ENCODE measurements at regions not wholly inside any gene's neighbourhood (a gene's known extent, or its start where the extent isn't known, plus 50 kb on each side); places are given as distances from the start of the nearest gene placed in this dataset.

- TF ChIP-seq CHD7 (IDR thresholded peaks at IDR 0.05; ENCODE audit: insufficient replicate concordance, low read length) (no peak), NRF1 (IDR thresholded peaks at IDR 0.05; ENCODE audit: low read depth, low read length) (no peak), POLR2A (IDR thresholded peaks at IDR 0.05; ENCODE audit: control extremely low read depth in 1 of 2, low read depth in 2 of 2, low read length in 2 of 2) (no peak), EZH2 (IDR thresholded peaks at IDR 0.05; ENCODE audit: low read depth, low read length, severe bottlenecking) (no peak), TCF12 (IDR thresholded peaks at IDR 0.05; ENCODE audit: low read depth, low read length) (no peak), TAF1 (IDR thresholded peaks at IDR 0.05; ENCODE audit: low read depth, low read length) (no peak), RNF2 (IDR thresholded peaks at IDR 0.05; ENCODE audit: borderline replicate concordance, low read depth, low read length, missing control alignments, poor library complexity, severe bottlenecking) (no peak), CHD2 (IDR thresholded peaks at IDR 0.05; ENCODE audit: low read length) (no peak), RAD21 (IDR thresholded peaks at IDR 0.05 in 1 of 2, conservative IDR thresholded peaks at IDR 0.05 in 1 of 2; ENCODE audit: low read depth in 2 of 2, low read length in 2 of 2) (no peak), CREB1 (IDR thresholded peaks at IDR 0.05) (no peak)
- TF ChIP-seq, protein P1, sequence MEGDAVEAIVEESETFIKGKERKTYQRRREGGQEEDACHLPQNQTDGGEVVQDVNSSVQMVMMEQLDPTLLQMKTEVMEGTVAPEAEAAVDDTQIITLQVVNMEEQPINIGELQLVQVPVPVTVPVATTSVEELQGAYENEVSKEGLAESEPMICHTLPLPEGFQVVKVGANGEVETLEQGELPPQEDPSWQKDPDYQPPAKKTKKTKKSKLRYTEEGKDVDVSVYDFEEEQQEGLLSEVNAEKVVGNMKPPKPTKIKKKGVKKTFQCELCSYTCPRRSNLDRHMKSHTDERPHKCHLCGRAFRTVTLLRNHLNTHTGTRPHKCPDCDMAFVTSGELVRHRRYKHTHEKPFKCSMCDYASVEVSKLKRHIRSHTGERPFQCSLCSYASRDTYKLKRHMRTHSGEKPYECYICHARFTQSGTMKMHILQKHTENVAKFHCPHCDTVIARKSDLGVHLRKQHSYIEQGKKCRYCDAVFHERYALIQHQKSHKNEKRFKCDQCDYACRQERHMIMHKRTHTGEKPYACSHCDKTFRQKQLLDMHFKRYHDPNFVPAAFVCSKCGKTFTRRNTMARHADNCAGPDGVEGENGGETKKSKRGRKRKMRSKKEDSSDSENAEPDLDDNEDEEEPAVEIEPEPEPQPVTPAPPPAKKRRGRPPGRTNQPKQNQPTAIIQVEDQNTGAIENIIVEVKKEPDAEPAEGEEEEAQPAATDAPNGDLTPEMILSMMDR (IDR thresholded peaks at IDR 0.05; ENCODE audit: control extremely low read depth in 1 of 3, insufficient read depth in 1 of 3, low read depth in 1 of 3, low read length in 3 of 3) = no peak
- TF ChIP-seq, protein P2, sequence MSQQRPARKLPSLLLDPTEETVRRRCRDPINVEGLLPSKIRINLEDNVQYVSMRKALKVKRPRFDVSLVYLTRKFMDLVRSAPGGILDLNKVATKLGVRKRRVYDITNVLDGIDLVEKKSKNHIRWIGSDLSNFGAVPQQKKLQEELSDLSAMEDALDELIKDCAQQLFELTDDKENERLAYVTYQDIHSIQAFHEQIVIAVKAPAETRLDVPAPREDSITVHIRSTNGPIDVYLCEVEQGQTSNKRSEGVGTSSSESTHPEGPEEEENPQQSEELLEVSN (IDR thresholded peaks at IDR 0.05) = no peak
Measured at GRCh38 chr5:152932621-152933020, 527.5 kb upstream of the NMUR2 start.
